HEK293T (cell line): ENCODE measurements at regions not wholly inside any gene's neighbourhood (a gene's known extent, or its start where the extent isn't known, plus 50 kb on each side); places are given as distances from the start of the nearest gene placed in this dataset.
"Not testable (repeated sequence)": the region's sequence is repeated elsewhere in the genome, so short reads cannot be mapped to it uniquely, and the experiment has no call there.

ENCODE experiments used
- ARNT ChIP-seq: fragments of 450-650 bp; IDR thresholded peaks from 2 replicates; pipeline ENCODE4 v1.6.1; 2017; ENCODE audit warnings: mild to moderate bottlenecking
- BHLHE40 ChIP-seq: fragments of 450-650 bp; IDR thresholded peaks from 2 replicates; pipeline ENCODE4 v1.6.1; 2016; ENCODE audit warnings: mild to moderate bottlenecking, moderate library complexity, borderline replicate concordance
- CTBP1 ChIP-seq: fragments of 450-650 bp; IDR thresholded peaks from 2 replicates; pipeline ENCODE4 v1.6.1; 2016; ENCODE audit warnings: borderline replicate concordance
- FOXK2 ChIP-seq: fragments of 450-650 bp; IDR thresholded peaks from 2 replicates; pipeline ENCODE4 v1.6.1; 2016; ENCODE audit warnings: mild to moderate bottlenecking
- HDGF ChIP-seq: fragments of 450-650 bp; IDR thresholded peaks from 2 replicates; pipeline ENCODE4 v1.6.1; 2017; ENCODE audit warnings: antibody characterized with exemption, borderline replicate concordance
- L3MBTL2 ChIP-seq: fragments of 450-650 bp; conservative IDR thresholded peaks from 2 replicates; pipeline ENCODE4 v1.6.1; 2016; ENCODE audit warnings: mild to moderate bottlenecking
- LEF1 ChIP-seq: fragments of 450-650 bp; IDR thresholded peaks from 2 replicates; pipeline ENCODE4 v1.6.1; 2017; ENCODE audit warnings: mild to moderate bottlenecking, borderline replicate concordance
- NFRKB ChIP-seq: fragments of 450-650 bp; IDR thresholded peaks from 2 replicates; pipeline ENCODE4 v1.6.1; 2016; ENCODE audit warnings: mild to moderate bottlenecking, moderate library complexity
- SP1 ChIP-seq: fragments of 450-650 bp; IDR thresholded peaks from 2 replicates; pipeline ENCODE4 v1.6.1; 2017
- SUZ12 ChIP-seq: fragments of 450-650 bp; IDR thresholded peaks from 2 replicates; pipeline ENCODE4 v1.6.1; 2016; ENCODE audit warnings: mild to moderate bottlenecking

DNA sequence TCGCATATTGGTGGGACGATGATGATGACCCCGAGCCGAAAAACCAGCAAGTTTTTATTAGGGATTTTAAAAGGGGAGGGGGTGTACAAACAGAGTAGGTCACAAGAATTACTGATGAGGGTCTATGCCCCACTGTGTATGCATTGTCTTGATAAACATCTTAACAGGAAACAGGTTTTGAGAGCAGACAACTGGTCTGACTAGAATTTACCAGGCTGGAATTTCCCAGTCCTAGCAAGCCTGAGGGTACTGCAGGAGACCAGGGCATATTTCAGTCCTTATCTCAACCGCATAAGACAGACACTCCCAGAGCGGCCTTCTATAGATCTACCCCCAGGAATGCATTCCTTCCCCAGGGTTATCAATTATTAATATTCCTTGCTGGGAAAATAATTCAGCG, 659.7 kb downstream of the TRHDE start:
- not testable (repeated sequence) for TF ChIP-seq FOXK2, LEF1, CTBP1, NFRKB, SP1, BHLHE40, ARNT, SUZ12, HDGF, L3MBTL2
